Superior temporal gyrus (tissue), 1 donor: ENCODE measurements at regions not wholly inside any gene's neighbourhood (a gene's known extent, or its start where the extent isn't known, plus 50 kb on each side); places are given as distances from the start of the nearest gene placed in this dataset.

ENCODE experiments used
- DNase-seq: peaks from one replicate; pipeline ENCODE4 v3.0.0-alpha.2; 2016; ENCODE audit errors: extremely low spot score

DNA sequence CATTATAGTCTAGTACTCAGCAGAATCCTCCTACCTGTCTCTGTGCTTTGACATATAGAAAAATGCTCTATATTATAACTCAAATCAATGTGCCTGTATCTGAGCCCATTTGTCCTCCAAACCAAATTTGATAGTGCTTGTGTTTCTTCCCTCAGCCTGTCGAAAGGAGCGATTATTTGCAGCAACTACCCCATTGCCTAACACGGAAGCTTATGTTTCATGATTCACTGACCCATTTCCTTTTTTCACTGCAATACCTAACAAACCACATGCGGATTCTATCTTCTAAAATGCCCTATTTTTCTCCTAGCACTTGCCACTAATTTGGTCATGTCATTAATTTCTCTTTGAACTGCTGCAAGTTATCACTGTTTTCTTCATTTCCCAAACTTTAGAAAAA is 1220.6 kb upstream of the CADM2 start:
- DNase-seq = no peak

DNA sequence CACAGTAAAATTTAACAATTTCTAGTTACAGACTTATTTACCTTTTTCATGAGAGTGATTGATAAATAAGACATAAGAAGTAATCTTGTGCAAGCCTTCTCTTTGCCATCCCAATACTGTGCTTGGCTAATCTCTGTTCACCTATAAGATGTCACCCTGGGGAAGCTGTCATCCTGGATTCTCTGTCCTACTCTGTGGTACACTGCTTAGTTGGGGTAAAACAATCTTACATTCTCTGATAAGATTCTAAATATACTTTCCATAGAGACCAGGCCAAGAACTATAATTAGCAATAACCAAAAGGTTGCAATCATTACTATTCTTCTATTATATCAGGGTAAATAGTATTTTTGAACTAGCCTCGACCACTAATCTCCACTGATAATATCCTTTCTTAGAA is 1218.3 kb upstream of the CADM2 start:
- no peak for DNase-seq

DNA sequence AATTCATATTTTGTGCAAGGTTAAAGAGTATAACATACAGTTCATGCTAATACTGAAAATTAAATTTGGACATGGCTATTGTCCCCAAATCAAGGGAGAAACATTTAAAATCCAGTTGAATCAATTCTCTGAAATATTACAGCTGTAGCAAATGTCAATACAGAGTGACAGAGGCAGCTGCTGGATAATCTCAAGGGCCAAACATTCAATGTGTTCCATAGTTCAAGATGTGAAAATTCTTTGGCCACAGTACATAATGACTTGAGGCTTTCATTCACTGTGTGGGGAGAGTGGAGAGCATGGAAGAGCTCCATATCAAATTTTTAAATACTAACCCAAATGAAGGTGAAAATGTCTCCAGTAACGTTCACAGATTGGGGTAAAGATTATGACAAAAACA is 1192.8 kb upstream of the CADM2 start:
- no peak for DNase-seq

DNA sequence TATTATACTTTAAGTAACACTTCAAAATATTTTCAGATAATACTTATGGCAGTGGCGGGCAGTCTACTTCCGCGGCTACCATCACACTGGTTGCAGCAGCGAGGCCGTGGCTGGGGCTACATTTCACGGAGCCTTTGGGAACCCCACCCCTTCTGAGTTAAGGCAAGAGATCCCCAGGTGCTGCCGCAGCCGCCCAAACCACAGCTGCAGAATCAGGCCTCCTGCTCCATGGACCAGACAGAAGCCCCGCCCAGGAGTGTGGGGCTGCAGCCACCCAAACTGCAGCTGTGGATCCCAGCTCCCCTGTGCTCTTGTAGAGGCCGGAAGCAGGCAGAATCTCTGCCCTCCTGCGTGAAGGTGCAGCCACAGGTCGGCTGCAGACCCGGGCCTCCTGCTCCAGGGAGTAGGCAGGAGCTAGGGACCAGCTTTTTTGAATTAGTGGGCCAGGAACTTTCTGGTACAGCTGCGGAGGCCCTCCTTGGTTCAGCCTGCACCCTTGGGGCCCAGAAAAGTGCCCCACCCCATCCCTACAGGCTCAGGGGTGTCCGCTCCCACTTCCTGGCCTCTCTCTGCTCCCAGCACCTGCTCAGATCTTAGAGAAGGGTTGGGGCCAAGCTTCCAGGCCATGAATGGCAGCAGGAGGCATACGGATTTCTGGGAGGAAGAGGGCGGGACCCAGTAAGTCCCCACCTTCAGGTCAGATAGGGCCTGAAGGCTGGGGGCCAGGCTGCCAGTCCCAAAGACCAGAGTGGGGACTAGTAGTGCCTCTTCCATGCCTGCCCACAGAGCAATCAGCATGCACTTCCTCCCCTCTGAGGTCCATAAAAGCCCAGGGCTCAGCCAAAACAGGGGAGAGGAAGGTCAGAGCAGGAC is 1188.8 kb upstream of the CADM2 start:
- DNase-seq = no peak

DNA sequence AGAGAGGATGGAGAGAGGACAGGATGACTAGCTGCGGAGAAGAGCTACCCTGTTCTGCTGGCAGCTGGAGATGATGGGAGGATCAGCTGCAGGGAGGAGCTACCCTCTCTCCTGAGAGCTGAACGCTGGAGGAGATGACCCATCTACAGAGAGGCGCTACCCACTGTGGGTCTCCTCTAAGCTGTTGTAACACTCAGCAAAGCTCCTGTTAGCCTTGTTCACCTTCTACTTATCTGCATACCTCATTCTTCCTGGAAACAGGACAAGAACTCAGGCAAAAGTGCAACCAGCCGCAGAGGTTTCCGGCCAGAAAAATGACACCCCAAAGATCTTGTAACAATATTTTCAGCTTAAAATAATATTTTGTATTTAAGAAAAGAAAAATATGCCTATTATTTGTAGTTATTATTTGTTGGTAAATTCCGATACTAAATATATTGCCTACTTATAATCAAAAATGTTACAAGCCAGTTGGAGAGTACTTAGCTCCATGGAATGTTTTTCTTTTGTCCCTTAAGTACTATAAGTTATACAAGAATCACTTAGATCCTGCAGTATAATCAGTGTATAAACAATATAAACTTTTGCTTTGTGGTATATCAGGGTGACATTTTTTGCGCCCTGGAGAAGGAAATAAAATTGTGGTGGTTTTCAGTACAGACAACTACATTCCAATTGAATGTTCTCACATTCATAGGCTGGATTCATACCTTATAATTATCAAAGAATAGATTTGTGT is 1188.0 kb upstream of the CADM2 start:
- DNase-seq = no peak

DNA sequence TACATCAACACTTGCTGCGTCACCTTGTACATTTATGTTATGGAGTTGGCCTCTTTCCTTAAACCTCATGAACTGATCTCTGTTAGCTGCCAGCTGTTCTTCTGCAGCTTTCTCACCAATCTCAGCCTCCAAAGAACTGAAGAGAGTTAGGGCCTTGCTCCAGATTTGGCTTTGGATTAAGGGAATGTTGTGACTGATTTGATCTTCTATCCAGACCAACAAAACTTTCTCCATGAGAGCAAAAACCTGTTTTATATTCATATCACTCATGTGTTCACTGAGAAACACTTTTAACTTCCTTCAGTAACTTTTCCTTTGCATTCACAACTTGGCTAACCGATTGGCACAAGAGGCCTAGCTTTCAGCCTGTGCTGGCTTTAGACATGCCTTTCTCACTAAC is 1156.0 kb upstream of the CADM2 start:
- DNase-seq = no peak

DNA sequence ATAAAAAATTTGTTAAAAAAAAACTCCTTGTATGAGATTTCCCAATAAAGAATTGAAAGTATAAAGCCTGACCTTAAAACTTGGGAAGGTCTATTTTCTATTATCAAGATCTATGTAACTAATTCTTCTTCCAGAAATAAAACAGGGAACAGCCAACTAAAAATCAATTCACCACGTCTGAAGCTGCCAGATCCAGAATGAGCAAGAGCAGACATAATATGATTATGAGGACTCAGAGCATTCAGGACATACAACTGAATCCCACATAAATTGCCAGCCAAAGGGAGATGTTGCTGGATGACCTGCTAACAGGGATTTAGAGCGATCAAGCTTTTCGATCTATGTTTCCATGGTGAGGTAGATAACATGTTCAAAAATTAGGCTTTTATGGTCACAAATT is 1151.3 kb upstream of the CADM2 start:
- no peak for DNase-seq

DNA sequence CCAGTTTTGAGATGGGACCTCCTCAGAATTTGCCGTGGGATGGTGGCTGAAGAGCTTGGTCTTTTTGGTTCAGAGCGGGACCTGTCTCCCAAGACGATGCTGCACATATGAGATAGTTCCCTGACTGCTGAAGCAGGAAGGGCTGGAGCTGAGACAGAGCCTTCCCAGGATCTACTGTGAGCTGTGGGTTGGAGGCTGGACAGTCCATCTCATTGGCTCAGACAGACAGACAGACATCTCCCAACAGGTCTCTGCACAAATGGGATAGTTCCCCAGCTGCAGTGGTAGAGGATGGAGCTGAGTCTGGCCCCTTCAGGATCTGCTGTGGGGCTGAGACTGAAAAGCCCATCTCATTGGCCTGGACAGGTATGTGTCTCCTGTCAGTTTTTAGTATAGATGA is 1145.6 kb upstream of the CADM2 start:
- DNase-seq = no peak

DNA sequence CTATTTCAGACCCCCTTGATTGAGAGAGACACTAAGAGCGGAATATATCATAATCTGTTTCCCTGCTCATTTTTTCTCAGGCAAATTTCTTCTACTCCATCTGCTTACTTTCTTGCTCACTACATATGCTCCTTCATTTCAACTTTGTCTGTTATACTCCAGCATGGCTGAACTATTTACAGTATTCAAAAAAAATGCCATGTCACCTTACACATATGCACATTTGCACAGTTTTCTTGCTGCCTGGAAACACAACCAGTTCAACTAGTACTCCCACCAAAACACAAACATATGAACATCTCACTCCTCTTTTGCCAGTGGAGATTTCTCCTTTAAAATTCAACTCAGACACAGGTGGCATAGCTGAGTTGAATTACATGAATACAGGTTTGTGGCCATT is 1142.1 kb upstream of the CADM2 start:
- no peak for DNase-seq

DNA sequence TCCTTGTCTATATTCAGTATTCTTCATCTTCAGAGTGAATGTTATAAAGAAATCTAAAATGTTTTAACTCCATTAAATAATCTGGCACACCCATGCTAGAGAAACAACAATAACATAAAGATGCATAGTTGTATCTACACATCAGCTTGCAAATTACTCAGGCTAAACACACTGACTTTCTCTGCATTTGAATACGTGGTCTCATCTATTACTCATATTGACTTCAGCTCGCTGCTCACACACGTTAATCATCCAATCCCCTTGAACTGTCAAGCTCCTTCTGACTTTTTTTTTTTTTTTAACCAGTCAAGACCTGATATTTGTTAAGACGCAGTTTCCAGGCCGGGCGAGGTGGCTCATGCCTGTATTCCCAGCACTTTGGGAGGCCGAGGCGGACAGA is 1137.3 kb upstream of the CADM2 start:
- no peak for DNase-seq

DNA sequence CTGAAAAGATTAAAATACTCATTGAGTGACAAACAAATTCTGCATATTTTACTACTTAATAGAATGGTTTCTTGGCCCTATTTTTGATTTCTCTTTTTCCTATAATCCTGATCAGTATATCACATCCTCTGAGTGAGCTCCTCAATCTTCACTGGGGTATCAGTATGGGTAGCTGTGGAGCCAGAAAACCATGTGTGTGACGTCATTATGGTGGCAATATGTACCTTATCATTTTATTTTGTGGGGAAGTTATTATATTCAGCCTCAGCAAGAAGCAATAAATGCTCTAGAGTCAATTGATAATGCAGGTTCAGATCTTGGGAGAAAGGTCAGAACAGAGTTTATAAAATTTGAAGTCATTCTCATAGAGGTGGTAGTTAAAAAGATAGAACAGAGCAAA is 1135.7 kb upstream of the CADM2 start:
- DNase-seq = no peak

DNA sequence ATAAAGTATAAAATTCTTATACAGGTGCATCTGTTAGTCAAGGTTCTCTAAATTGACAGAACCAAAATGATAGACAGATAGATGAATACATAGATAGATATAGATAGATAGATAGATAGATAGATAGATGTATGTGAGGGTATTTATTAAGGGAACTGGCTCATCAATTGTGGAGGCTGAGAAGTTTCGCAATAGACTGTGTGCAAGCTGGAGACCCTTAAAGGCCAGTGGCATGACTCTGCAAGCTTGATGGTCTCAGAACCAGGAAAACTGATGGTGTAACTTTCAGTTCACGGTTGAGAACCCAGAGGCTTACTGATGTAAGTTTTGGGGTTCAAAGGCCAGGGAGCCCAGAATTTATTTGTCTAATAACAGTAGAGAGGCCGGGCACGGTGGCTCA is 1123.7 kb upstream of the CADM2 start:
- DNase-seq = no peak

DNA sequence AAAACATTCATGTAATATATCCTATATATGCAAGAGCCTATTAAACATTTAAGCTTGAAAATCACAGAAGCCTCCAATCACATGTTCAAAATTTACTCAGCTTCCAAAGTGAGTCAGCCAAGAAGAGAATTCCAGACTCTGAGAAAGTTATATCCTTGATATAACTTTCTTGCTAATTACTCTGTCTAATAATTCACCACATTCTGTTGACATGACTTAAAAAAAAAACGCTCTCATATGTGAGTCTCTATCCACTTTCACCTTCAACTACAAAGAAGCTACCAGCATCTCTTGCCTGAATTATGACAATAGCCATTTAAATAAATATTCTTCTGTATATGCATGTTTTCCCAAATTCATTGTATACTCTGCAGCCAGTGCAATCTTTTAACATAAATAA is 1116.3 kb upstream of the CADM2 start:
- DNase-seq = no peak

DNA sequence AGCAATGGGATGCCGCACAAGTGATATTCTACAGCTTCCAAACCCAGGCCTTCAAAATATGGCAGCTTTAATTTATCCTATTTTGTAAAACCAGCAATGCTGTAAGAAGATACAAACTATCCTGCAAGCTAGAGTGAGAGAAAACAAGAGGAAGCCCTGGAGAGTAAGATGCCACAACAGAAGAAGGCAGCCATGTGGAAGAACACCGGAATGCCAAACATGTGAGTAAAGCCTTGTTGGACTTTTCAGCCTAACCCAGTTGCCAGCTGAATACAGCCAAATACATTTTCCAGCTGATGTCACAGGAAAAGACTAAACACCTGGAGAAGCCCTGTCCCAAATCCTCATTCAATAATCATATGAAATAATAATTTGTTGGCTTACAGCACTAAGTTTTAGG is 1115.1 kb upstream of the CADM2 start:
- no peak for DNase-seq

DNA sequence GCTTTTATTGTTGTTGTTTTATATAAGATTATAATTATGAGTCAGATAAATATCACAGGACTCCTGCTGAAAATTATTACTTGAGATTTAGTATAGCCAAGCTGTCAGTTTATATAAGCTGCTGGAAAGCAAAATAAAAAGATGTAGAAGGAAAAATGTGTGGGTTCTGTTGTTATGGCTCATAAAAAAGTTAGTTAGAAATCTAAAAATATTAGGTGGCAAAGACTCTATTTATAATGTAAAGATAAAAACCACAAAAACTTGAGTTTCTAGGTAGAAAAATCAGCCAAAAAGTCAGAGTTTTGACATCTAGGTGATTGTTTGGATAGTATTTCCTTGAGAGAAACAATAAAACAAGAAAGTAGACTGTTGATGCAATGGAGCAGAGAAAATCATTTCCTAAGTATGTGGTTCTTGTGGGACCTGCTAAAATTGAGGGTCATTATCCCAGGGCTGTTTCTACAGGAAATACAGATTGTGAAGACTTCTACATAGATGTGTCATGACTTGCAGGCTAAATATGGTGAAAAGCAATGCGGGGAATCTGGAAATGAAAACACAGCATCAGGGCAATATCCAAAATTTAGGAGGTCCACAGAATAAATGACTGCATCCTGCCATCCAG is 1109.6 kb upstream of the CADM2 start:
- no peak for DNase-seq

DNA sequence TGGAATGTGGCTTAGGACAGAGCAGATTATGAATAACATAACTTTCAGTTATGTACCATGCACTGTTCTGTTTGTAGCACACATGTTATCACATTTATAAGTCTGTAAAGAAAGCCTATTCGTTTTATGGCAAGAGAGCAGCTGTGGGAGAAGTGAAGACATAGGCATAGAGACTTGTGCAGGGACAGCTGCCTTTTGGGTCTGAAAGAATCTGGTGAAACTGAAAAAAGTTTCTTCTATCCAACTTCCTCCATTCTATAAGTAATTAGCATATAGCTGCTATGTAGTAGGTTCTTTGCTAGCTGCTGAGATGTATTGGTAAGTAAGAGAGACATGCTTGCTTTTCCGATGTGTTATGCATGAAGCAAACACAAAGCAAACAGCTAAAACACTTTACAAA is 1095.4 kb upstream of the CADM2 start:
- DNase-seq = no peak

DNA sequence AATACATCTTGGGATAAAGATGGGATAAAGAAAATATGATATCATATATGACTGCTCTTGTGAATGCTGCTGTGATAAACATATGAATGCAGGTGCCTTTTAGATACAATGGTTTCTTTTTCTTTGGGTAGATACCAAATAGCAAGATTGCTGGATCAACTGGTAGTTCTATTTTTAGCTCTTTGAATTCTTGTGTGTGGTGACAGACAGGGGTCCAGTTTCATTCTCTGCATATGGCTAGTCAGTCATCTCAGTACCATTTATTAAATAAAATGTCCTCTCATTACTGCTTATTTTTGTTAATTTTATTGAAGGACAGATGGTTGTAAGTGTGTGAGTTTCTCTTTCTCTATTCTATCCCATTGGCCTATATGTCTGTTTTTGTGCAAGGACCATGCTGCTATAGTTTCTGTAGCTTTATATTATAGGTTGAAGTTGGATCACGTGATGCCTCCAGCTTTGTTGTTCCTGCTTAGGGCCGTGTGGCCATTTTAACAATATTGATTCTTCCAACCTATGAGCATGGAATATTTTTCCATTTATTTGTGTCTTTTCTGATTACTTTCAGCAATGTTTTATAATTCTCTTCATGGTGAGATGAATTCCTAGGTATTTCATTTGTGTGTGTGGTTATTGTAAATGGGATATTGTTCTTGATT is 1089.8 kb upstream of the CADM2 start:
- no peak for DNase-seq

DNA sequence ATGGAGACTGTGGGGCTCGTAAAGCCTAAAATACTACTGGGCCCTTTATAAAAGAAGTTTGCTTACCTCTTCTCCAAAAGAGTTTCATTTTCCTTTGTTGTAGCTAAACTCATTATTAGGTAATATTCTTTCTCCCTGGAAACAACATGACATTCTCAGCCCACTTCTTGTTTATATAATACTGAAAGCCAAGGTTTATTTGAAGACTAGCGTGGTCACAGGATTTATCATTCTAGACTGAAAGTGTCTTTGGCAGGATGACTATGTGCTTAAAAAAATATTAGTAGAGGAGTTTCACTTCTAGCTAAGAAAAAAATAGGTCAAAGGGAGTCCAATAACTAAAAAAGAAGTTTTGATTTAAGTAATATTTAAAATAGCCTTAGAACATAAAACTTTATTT is 1085.2 kb upstream of the CADM2 start:
- no peak for DNase-seq

DNA sequence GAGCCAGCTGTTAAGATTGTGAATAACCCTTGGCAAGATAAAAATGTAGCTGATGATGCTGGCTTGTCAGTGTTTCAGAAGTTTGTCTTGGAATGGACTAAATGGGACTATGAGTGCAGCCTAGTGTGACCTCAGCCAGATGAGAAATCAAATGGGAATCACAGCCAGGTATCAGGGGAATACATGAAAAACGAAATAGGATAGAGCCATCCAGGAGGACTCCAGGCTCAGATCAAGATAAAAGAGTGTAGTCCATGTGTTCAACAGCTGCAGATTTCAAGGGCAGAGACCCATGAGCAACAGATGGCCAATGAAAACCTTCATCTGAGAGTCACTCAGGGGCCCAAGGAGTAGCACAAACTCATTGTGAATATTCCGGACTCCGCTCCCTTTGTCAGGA is 1080.9 kb upstream of the CADM2 start:
- no peak for DNase-seq

DNA sequence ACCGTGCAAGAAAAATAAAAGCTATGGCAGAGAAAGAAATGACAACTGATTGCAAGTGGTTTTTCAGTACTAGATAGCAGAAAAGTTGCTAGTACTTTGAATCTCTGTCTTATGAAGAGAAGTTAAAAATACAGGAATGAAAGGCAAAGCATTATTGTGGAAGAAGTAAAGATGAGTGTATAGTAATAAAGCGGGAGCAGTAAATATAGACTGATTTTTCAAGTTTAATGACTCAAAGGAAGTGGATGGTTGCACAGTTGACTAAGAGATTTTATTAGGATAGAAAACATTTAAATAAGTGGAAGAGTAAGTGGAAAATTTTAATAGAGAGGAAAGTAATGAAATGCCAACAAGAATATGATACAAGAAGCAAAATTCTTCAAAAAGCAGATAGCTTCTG is 1076.1 kb upstream of the CADM2 start:
- no peak for DNase-seq

DNA sequence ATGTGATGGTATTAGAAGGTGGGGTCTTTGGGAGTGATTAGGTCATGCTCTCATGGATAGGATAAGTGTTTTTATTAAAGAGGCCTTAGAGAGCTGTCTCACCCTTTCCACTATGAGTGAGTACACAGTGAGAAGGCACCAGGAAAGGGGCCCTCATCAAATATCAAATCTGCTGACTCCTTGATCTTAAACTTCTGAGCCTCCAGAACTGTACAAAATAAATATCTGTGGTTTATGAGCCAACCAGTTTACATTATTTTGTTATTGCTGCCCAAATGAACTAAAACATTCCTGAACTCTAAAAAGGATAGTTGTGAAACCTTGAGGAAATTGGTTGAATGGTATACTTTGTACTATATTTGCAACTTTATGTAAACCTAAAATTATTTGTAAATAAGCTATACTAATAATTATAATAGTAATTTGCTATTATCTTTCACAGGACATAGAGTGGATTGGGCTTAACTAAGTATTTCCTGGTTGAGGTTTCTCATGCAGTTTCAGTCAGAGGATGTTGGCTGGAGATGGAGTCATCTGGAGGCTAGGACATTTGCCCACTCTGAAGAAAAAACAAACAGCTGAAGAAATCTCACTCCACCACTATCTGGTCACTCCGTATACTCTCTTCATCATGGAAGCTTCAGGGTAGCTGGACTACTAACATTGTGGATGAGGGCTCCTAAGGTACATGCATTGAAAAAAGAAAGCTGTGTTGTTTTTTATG is 1068.6 kb upstream of the CADM2 start:
- no peak for DNase-seq

DNA sequence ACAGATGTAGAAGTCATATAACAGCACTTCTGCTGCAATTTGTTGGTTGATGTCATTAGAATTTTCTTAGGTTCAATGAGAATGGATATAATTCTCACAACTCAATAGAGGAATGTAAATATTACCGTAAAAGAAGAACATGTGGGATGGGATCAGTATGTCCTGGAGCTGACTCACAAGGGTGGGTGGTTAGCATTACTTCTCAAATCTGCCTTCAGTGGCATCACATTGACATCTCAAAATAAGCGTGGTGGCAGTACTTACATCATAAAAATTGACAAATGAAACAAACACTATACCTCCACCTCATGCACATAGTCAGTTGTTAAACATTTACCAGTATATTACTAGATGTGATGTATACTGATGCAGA is 1068.0 kb upstream of the CADM2 start:
- DNase-seq = peak; percentile 20
